ENCODE measurements at regions not wholly inside any gene's neighbourhood (a gene's known extent, or its start where the extent isn't known, plus 50 kb on each side); places are given as distances from the start of the nearest gene placed in this dataset.

DNA sequence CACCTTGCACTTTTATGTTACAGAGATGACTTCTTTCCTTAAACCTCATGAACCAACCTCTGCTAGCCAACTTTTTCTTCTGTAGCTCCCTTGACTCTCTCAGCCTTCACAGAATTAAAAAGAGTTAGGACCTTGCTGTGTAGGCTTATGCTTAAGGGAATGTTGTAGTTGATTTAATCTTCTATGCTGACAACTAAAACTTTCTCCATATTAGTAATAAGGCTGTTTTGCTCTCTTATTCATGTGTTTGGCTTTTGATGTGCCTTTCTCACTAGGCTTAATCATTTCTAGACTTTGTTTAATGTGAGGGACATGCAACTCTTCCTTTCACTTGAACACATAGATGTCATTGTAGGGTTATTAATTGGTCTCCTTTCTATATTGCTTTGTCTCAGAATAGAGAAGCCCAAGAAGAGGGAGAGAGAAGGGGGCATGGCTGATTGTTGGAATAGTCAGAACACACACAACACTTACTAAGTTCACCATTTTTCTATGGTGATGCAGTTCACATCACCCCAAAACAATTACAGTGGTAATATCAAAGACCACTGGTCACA lies 509.5 kb downstream of the UQCRFS1 start:
- ATAC-seq (no peak), DNase-seq (ENCODE audit: low read depth, low spot score) (no peak), FAIRE-seq (no peak)
- POLR2A ChIA-PET, result no interaction called here
- H3K9me3 ChIP-seq (replicated peaks; ENCODE audit: control insufficient read depth, insufficient read depth, low read length), result no peaks in the 10 kb centered on the region
- CTCF ChIA-PET, result no interaction called here
- no peak overlapping the region for H2AFZ ChIP-seq (ENCODE audit: control insufficient read depth, low read depth, low read length)
- TF ChIP-seq, protein P1, sequence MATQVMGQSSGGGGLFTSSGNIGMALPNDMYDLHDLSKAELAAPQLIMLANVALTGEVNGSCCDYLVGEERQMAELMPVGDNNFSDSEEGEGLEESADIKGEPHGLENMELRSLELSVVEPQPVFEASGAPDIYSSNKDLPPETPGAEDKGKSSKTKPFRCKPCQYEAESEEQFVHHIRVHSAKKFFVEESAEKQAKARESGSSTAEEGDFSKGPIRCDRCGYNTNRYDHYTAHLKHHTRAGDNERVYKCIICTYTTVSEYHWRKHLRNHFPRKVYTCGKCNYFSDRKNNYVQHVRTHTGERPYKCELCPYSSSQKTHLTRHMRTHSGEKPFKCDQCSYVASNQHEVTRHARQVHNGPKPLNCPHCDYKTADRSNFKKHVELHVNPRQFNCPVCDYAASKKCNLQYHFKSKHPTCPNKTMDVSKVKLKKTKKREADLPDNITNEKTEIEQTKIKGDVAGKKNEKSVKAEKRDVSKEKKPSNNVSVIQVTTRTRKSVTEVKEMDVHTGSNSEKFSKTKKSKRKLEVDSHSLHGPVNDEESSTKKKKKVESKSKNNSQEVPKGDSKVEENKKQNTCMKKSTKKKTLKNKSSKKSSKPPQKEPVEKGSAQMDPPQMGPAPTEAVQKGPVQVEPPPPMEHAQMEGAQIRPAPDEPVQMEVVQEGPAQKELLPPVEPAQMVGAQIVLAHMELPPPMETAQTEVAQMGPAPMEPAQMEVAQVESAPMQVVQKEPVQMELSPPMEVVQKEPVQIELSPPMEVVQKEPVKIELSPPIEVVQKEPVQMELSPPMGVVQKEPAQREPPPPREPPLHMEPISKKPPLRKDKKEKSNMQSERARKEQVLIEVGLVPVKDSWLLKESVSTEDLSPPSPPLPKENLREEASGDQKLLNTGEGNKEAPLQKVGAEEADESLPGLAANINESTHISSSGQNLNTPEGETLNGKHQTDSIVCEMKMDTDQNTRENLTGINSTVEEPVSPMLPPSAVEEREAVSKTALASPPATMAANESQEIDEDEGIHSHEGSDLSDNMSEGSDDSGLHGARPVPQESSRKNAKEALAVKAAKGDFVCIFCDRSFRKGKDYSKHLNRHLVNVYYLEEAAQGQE (IDR thresholded peaks at IDR 0.05; ENCODE audit: low read depth, low read length), result no peak
- no peak for TF ChIP-seq ATF7 (IDR thresholded peaks at IDR 0.05; ENCODE audit: low read depth)
- TF ChIP-seq KLF5 (IDR thresholded peaks at IDR 0.05; ENCODE audit: partially characterized antibody), result no peak
- TF ChIP-seq, protein P2, sequence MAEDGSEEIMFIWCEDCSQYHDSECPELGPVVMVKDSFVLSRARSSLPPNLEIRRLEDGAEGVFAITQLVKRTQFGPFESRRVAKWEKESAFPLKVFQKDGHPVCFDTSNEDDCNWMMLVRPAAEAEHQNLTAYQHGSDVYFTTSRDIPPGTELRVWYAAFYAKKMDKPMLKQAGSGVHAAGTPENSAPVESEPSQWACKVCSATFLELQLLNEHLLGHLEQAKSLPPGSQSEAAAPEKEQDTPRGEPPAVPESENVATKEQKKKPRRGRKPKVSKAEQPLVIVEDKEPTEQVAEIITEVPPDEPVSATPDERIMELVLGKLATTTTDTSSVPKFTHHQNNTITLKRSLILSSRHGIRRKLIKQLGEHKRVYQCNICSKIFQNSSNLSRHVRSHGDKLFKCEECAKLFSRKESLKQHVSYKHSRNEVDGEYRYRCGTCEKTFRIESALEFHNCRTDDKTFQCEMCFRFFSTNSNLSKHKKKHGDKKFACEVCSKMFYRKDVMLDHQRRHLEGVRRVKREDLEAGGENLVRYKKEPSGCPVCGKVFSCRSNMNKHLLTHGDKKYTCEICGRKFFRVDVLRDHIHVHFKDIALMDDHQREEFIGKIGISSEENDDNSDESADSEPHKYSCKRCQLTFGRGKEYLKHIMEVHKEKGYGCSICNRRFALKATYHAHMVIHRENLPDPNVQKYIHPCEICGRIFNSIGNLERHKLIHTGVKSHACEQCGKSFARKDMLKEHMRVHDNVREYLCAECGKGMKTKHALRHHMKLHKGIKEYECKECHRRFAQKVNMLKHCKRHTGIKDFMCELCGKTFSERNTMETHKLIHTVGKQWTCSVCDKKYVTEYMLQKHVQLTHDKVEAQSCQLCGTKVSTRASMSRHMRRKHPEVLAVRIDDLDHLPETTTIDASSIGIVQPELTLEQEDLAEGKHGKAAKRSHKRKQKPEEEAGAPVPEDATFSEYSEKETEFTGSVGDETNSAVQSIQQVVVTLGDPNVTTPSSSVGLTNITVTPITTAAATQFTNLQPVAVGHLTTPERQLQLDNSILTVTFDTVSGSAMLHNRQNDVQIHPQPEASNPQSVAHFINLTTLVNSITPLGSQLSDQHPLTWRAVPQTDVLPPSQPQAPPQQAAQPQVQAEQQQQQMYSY (CRISPR knock-in tag; IDR thresholded peaks at IDR 0.05), result no peak
- TF ChIP-seq, protein P3, sequence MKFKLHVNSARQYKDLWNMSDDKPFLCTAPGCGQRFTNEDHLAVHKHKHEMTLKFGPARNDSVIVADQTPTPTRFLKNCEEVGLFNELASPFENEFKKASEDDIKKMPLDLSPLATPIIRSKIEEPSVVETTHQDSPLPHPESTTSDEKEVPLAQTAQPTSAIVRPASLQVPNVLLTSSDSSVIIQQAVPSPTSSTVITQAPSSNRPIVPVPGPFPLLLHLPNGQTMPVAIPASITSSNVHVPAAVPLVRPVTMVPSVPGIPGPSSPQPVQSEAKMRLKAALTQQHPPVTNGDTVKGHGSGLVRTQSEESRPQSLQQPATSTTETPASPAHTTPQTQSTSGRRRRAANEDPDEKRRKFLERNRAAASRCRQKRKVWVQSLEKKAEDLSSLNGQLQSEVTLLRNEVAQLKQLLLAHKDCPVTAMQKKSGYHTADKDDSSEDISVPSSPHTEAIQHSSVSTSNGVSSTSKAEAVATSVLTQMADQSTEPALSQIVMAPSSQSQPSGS (IDR thresholded peaks at IDR 0.05; ENCODE audit: low read length), result no peak
- TF ChIP-seq NFYA (IDR thresholded peaks at IDR 0.05; ENCODE audit: borderline replicate concordance, low read depth, low read length), result no peak
- TF ChIP-seq SMAD1 (IDR thresholded peaks at IDR 0.05; ENCODE audit: low read depth, partially characterized antibody), result no peak
- TF ChIP-seq, protein P4, sequence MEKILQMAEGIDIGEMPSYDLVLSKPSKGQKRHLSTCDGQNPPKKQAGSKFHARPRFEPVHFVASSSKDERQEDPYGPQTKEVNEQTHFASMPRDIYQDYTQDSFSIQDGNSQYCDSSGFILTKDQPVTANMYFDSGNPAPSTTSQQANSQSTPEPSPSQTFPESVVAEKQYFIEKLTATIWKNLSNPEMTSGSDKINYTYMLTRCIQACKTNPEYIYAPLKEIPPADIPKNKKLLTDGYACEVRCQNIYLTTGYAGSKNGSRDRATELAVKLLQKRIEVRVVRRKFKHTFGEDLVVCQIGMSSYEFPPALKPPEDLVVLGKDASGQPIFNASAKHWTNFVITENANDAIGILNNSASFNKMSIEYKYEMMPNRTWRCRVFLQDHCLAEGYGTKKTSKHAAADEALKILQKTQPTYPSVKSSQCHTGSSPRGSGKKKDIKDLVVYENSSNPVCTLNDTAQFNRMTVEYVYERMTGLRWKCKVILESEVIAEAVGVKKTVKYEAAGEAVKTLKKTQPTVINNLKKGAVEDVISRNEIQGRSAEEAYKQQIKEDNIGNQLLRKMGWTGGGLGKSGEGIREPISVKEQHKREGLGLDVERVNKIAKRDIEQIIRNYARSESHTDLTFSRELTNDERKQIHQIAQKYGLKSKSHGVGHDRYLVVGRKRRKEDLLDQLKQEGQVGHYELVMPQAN (conservative IDR thresholded peaks at IDR 0.05), result no peak
- no peak for TF ChIP-seq MEF2B (IDR thresholded peaks at IDR 0.05; ENCODE audit: partially characterized antibody, poor library complexity, severe bottlenecking)
- no TSS peak for BruUV-seq (replicated peaks)
- SMC1A ChIA-PET (ENCODE audit: uncharacterized antibody, unreplicated experiment), result no interaction called here
- H3K4me3 ChIP-seq, result no peak overlapping the region
- H3K9ac ChIP-seq (ENCODE audit: control insufficient read depth, insufficient read depth, low read length), result no peak overlapping the region
- intact Hi-C loops (cut with micrococcal nuclease; ENCODE audit: unreplicated experiment), result no loop called here
- H3K4me1 ChIP-seq (ENCODE audit: control insufficient read depth, insufficient read depth, low read length), result no peaks in the 10 kb centered on the region
- no peak overlapping the region for H3K4me2 ChIP-seq (ENCODE audit: control insufficient read depth, insufficient read depth)
- no peak overlapping the region for H3K27ac ChIP-seq (ENCODE audit: control insufficient read depth, insufficient read depth)
- no peaks in the 10 kb centered on the region for H3K36me3 ChIP-seq (ENCODE audit: control insufficient read depth in 2 of 2, insufficient read depth in 2 of 2, low read length in 1 of 2)
- in situ Hi-C loops (cut with MboI), result loop anchor here (25.0 kb wide), 1 partner anchor 741 kb away; no protein-coding TSS in a partner anchor
- RAD21 ChIA-PET (ENCODE audit: unreplicated experiment), result no interaction called here
- H3K79me2 ChIP-seq (ENCODE audit: control insufficient read depth, insufficient read depth, low read length), result no peaks in the 10 kb centered on the region
- H4K20me1 ChIP-seq (ENCODE audit: control insufficient read depth, insufficient read depth), result no peaks in the 10 kb centered on the region
- H3K27me3 ChIP-seq (replicated peaks in 1 of 2; ENCODE audit: control insufficient read depth in 2 of 2, insufficient read depth in 2 of 2, low read length in 1 of 2), result no peaks in the 10 kb centered on the region
